Tibial nerve (tissue), 3 donors: ENCODE measurements at regions not wholly inside any gene's neighbourhood (a gene's known extent, or its start where the extent isn't known, plus 50 kb on each side); places are given as distances from the start of the nearest gene placed in this dataset.

ENCODE experiments used
- CTCF ChIP-seq, 5 experiments: fragments of 200-600 bp in 3 of 5; fragments of 450-650 bp in 2 of 5; sonication (generic) in 3 of 5; IDR thresholded peaks; one replicate each; pipeline ENCODE4 v1.5.1; 2016 to 2019; ENCODE audit warnings: antibody characterized with exemption in 5 of 5, mild to moderate bottlenecking in 3 of 5, moderate library complexity in 2 of 5
- POLR2A ChIP-seq, 2 donors: fragments of 450-650 bp; IDR thresholded peaks; one replicate each; pipeline ENCODE4 v1.6.1; 2017; ENCODE audit warnings: antibody characterized with exemption in 2 of 2, mild to moderate bottlenecking in 2 of 2, moderate library complexity in 2 of 2

DNA sequence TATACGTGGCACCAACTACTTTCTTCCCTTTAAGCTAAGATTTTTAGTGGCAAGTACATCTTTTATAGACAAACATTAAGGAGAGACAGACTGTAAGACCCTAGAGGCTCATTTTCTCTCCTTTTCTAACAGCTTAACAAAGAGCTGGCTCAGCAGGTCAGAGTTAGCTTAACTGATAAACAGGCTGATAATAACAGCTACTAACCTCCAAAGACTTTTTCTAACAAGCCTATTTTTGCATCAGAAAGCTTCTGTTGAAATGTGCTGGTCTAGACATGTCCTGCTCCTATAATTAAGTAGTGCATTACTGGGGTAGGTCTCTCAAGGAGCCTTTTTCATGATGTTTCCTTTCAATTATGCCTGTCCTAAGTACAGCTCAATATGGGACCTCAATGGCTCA is 238.2 kb upstream of the FAM3C start:
- no peak for TF ChIP-seq POLR2A (IDR thresholded peaks at IDR 0.05)
- no peak for TF ChIP-seq CTCF (IDR thresholded peaks at IDR 0.05)
